Fibroblast of pulmonary artery (primary cell): ENCODE measurements at regions not wholly inside any gene's neighbourhood (a gene's known extent, or its start where the extent isn't known, plus 50 kb on each side); places are given as distances from the start of the nearest gene placed in this dataset.
"Not testable (repeated sequence)": the region's sequence is repeated elsewhere in the genome, so short reads cannot be mapped to it uniquely, and the experiment has no call there.

Experiments
- DNase-seq: peaks from one replicate; pipeline ENCODE4 v3.0.0-alpha.2; 2010; ENCODE audit warnings: low read depth
- H3K4me3 ChIP-seq: replicated peaks from 2 replicates; pipeline ENCODE4 v1.5.1; 2011; ENCODE audit warnings: low read depth, mild to moderate bottlenecking, control low read depth, low read length, moderate library complexity
- CTCF ChIP-seq: IDR thresholded peaks from 2 replicates; pipeline ENCODE4 v1.5.1; 2011; ENCODE audit warnings: mild to moderate bottlenecking, control low read depth, low read length, inconsistent platforms; ENCODE audit errors: missing control alignments

- TF ChIP-seq CTCF, result no peak
- H3K4me3 ChIP-seq, result no peak overlapping the region
Measured at GRCh38 chr4:44535981-44536380, 87.4 kb upstream of the KCTD8 start.

GRCh38 chr4:44532851-44533250, 84.2 kb upstream of the KCTD8 start:
- no peak overlapping the region for H3K4me3 ChIP-seq
- no peak for TF ChIP-seq CTCF
- peak; percentile 22 for DNase-seq

More at GRCh38 chr4:44535981-44536380, 87.4 kb upstream of the KCTD8 start:
- no peak for DNase-seq

- DNase-seq, result no peak
- TF ChIP-seq CTCF, result no peak
- H3K4me3 ChIP-seq, result no peak overlapping the region
Measured at GRCh38 chr4:44522761-44523445, 74.3 kb upstream of the KCTD8 start.

- not testable (repeated sequence) for H3K4me3 ChIP-seq
Measured at GRCh38 chr4:44502216-44502615, 53.6 kb upstream of the KCTD8 start.

More at GRCh38 chr4:44502216-44502615, 53.6 kb upstream of the KCTD8 start:
- DNase-seq, result not testable (repeated sequence)
